Spleen (tissue), 7 donors: ENCODE measurements at regions not wholly inside any gene's neighbourhood (a gene's known extent, or its start where the extent isn't known, plus 50 kb on each side); places are given as distances from the start of the nearest gene placed in this dataset.

ENCODE experiments used
- CTCF ChIP-seq, 11 experiments: fragments of 200-600 bp in 7 of 11; fragments of 450-650 bp in 4 of 11; sonication (generic) in 4 of 11; IDR thresholded peaks in 8 of 11; conservative IDR thresholded peaks in 3 of 11; 1 replicate in 7 of 11; 2 replicates in 4 of 11; pipeline versions ENCODE4 v1.4.0 to v1.8.0; 2016 to 2021; ENCODE audit warnings: antibody characterized with exemption in 11 of 11, inconsistent platforms in 4 of 11, mild to moderate bottlenecking in 1 of 11
- POLR2A ChIP-seq, 3 donors: fragments of 450-650 bp; IDR thresholded peaks; one replicate each; pipeline ENCODE4 v1.5.1; 2017; ENCODE audit warnings: antibody characterized with exemption in 3 of 3, mild to moderate bottlenecking in 1 of 3
- donor health status: DM: no; HTN: no; CAD: no; lungs with moderate emphysema.
- donor health status: DM: no; HTN: no; CAD: no.
- donor health status: DM: no; HTN: no; CAD: no.

GRCh38 chrX:487836-488235, 101.1 kb upstream of the PPP2R3B start:
- TF ChIP-seq CTCF (IDR thresholded peaks at IDR 0.05 in 8 of 11, conservative IDR thresholded peaks at IDR 0.05 in 3 of 11) (no peak), POLR2A (IDR thresholded peaks at IDR 0.05) (no peak)
